ENCODE measurements at regions not wholly inside any gene's neighbourhood (a gene's known extent, or its start where the extent isn't known, plus 50 kb on each side); places are given as distances from the start of the nearest gene placed in this dataset.

DNA sequence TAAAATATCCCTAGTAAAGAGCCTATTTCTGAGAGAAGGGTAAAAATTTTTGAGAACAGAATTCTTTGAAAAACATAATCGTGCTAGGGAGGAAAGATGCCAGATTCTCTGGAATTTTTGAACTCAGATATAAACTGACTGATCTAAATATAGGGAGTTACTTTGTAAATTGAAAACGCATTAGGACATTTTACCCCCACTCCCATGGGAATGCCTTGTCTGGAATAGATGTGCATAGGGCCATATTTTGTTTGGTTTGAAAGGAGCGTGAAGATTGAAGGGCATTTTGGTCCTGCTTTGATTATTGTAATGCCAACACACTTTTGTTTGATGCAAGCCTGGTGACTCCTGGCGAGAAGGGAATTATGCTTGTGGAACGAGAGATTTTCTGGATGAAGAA, 158.7 kb upstream of the DPP10 start:
- H3K27ac ChIP-seq (replicated peaks; ENCODE audit: low read length), result no peak overlapping the region
- H2BK120ac ChIP-seq (ENCODE audit: low read depth, low read length), result no peak overlapping the region
- no peak overlapping the region for H3K14ac ChIP-seq (ENCODE audit: low read length)
- H3K4me3 ChIP-seq (ENCODE audit: low read length in 2 of 2), result no peak overlapping the region
- no peak overlapping the region for H3K9ac ChIP-seq (ENCODE audit: low read depth, low read length, poor library complexity)
- no peak overlapping the region for H2BK12ac ChIP-seq (ENCODE audit: low read length)
- no peak overlapping the region for H3K18ac ChIP-seq (ENCODE audit: low read length)
- no peak overlapping the region for H3K4me2 ChIP-seq (ENCODE audit: insufficient read depth, low read length, poor library complexity, severe bottlenecking)
- no peaks in the 10 kb centered on the region for H3K27me3 ChIP-seq (ENCODE audit: control insufficient read depth in 3 of 3, insufficient read depth in 3 of 3, low read depth in 1 of 3, low read length in 3 of 3)
- no peaks in the 10 kb centered on the region for H3K79me1 ChIP-seq (ENCODE audit: low read depth, low read length)
- H3K23ac ChIP-seq (ENCODE audit: low read depth, low read length, poor library complexity), result no peak overlapping the region
- no peak for DNase-seq (ENCODE audit: low spot score)
- H3K9me3 ChIP-seq (replicated peaks in 1 of 2; ENCODE audit: control insufficient read depth in 2 of 2, insufficient read depth in 1 of 2, low read depth in 1 of 2, low read length in 2 of 2), result no peaks in the 10 kb centered on the region
- no peak overlapping the region for H4K91ac ChIP-seq (ENCODE audit: low read depth, low read length, poor library complexity)
- WGBS, 2 donors (ENCODE audit: extremely low coverage in 2 of 2, insufficient read length in 2 of 2, insufficient replicate concordance in 1 of 2), result no CpG with 5 or more reads among the region's 5 CpGs
- no peak overlapping the region for H3K4ac ChIP-seq (ENCODE audit: low read length)
- H3K4me1 ChIP-seq (ENCODE audit: control insufficient read depth in 2 of 2, insufficient read depth in 1 of 2, low read depth in 1 of 2, low read length in 2 of 2), result no peaks in the 10 kb centered on the region
- H4K8ac ChIP-seq (ENCODE audit: low read depth, low read length), result no peak overlapping the region
- no peak overlapping the region for H2AFZ ChIP-seq (ENCODE audit: low read length)
- H2BK15ac ChIP-seq (ENCODE audit: low read length), result no peak overlapping the region
- no peaks in the 10 kb centered on the region for H3K36me3 ChIP-seq (replicated peaks in 1 of 2; ENCODE audit: control insufficient read depth in 2 of 2, insufficient read depth in 2 of 2, low read length in 2 of 2)
- no peak overlapping the region for H2BK5ac ChIP-seq (ENCODE audit: low read length)
- no peak overlapping the region for H2AK5ac ChIP-seq (ENCODE audit: low read depth, low read length)

DNA sequence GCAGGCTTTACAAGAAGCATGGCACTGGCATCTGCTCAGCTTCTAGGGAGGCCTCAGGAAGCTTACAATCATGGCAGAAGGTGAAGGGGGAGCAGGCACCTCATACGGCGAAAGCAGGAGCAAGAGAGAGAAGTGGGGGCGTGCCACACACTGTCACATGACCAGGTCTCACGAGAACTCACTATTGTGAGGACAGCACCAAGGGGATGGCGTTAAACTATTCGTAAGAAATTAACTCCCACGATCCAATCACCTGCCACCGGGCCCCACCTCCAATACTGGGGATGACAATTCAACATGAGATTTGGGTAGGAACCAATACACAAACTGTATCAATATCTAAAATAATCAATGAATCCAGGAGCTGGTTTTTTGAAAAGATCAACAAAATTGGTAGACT, 156.0 kb upstream of the DPP10 start:
- no peaks in the 10 kb centered on the region for H3K9me3 ChIP-seq (replicated peaks in 1 of 2; ENCODE audit: control insufficient read depth in 2 of 2, insufficient read depth in 1 of 2, low read depth in 1 of 2, low read length in 2 of 2)

DNA sequence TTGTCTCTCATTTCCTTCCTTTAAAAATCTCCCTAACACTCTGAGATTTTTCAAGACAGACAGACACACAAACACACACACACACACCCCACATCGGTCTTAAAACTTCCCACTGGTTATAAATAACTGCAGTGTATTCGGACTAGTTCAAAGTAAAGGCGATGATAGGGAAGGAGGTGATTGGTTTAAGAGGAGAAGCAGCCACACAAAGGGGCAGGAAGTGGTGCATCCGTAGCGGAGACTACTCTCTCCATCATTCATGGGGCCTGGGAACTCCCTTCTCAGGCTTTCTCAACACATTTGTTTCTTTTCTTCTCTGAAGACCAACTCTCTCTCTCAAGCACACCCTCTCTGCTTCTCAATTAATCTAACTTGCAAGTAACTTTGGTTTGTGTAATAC, 149.1 kb upstream of the DPP10 start:
- H3K4ac ChIP-seq (ENCODE audit: low read length), result no peak overlapping the region
- no peak overlapping the region for H3K27ac ChIP-seq (replicated peaks; ENCODE audit: low read length)
- no peak overlapping the region for H3K4me3 ChIP-seq (ENCODE audit: low read length in 2 of 2)
- H2BK120ac ChIP-seq (ENCODE audit: low read depth, low read length), result no peak overlapping the region
- H3K18ac ChIP-seq (ENCODE audit: low read length), result no peak overlapping the region
- no peak overlapping the region for H3K4me2 ChIP-seq (ENCODE audit: insufficient read depth, low read length, poor library complexity, severe bottlenecking)
- H2BK15ac ChIP-seq (ENCODE audit: low read length), result no peak overlapping the region
- H3K9ac ChIP-seq (ENCODE audit: low read depth, low read length, poor library complexity), result no peak overlapping the region
- H2BK12ac ChIP-seq (ENCODE audit: low read length), result no peak overlapping the region
- no peaks in the 10 kb centered on the region for H3K27me3 ChIP-seq (ENCODE audit: control insufficient read depth in 3 of 3, insufficient read depth in 3 of 3, low read depth in 1 of 3, low read length in 3 of 3)
- H3K79me1 ChIP-seq (ENCODE audit: low read depth, low read length), result no peaks in the 10 kb centered on the region
- no peak overlapping the region for H4K91ac ChIP-seq (ENCODE audit: low read depth, low read length, poor library complexity)
- no peak for DNase-seq (ENCODE audit: low spot score)
- peaks cover 0 to 9% of the 10 kb centered on the region in 2 donors for H3K4me1 ChIP-seq (ENCODE audit: control insufficient read depth in 2 of 2, insufficient read depth in 1 of 2, low read depth in 1 of 2, low read length in 2 of 2)
- no peak overlapping the region for H2AFZ ChIP-seq (ENCODE audit: low read length)
- no peak overlapping the region for H2BK5ac ChIP-seq (ENCODE audit: low read length)
- H3K9me3 ChIP-seq (replicated peaks in 1 of 2; ENCODE audit: control insufficient read depth in 2 of 2, insufficient read depth in 1 of 2, low read depth in 1 of 2, low read length in 2 of 2), result no peaks in the 10 kb centered on the region
- no peak overlapping the region for H2AK5ac ChIP-seq (ENCODE audit: low read depth, low read length)
- no peaks in the 10 kb centered on the region for H3K36me3 ChIP-seq (replicated peaks in 1 of 2; ENCODE audit: control insufficient read depth in 2 of 2, insufficient read depth in 2 of 2, low read length in 2 of 2)
- no CpG with 5 or more reads among the region's 5 CpGs for WGBS, 2 donors (ENCODE audit: extremely low coverage in 2 of 2, insufficient read length in 2 of 2, insufficient replicate concordance in 1 of 2)
- no peak overlapping the region for H3K23ac ChIP-seq (ENCODE audit: low read depth, low read length, poor library complexity)
- no peak overlapping the region for H3K14ac ChIP-seq (ENCODE audit: low read length)
- no peak overlapping the region for H4K8ac ChIP-seq (ENCODE audit: low read depth, low read length)

More for the DNA sequence above, 156.0 kb upstream of the DPP10 start:
- Histone ChIP-seq H3K27me3 (ENCODE audit: control insufficient read depth in 3 of 3, insufficient read depth in 3 of 3, low read depth in 1 of 3, low read length in 3 of 3) (no peaks in the 10 kb centered on the region), H4K91ac (ENCODE audit: low read depth, low read length, poor library complexity) (no peak overlapping the region), H3K9ac (ENCODE audit: low read depth, low read length, poor library complexity) (no peak overlapping the region), H3K18ac (ENCODE audit: low read length) (no peak overlapping the region), H3K36me3 (replicated peaks in 1 of 2; ENCODE audit: control insufficient read depth in 2 of 2, insufficient read depth in 2 of 2, low read length in 2 of 2) (no peaks in the 10 kb centered on the region), H3K4me1 (ENCODE audit: control insufficient read depth in 2 of 2, insufficient read depth in 1 of 2, low read depth in 1 of 2, low read length in 2 of 2) (no peaks in the 10 kb centered on the region), H2AK5ac (ENCODE audit: low read depth, low read length) (no peak overlapping the region), H2BK12ac (ENCODE audit: low read length) (no peak overlapping the region), H2AFZ (ENCODE audit: low read length) (no peak overlapping the region), H2BK15ac (ENCODE audit: low read length) (no peak overlapping the region), H2BK5ac (ENCODE audit: low read length) (no peak overlapping the region), H3K4ac (ENCODE audit: low read length) (no peak overlapping the region), H3K23ac (ENCODE audit: low read depth, low read length, poor library complexity) (no peak overlapping the region), H3K27ac (replicated peaks; ENCODE audit: low read length) (no peak overlapping the region), H3K79me1 (ENCODE audit: low read depth, low read length) (no peaks in the 10 kb centered on the region), H3K4me3 (ENCODE audit: low read length in 2 of 2) (no peak overlapping the region), H3K4me2 (ENCODE audit: insufficient read depth, low read length, poor library complexity, severe bottlenecking) (no peak overlapping the region), H2BK120ac (ENCODE audit: low read depth, low read length) (no peak overlapping the region), H4K8ac (ENCODE audit: low read depth, low read length) (no peak overlapping the region), H3K14ac (ENCODE audit: low read length) (no peak overlapping the region)
- no peak for DNase-seq (ENCODE audit: low spot score)
- WGBS, 2 donors (ENCODE audit: extremely low coverage in 2 of 2, insufficient read length in 2 of 2, insufficient replicate concordance in 1 of 2), result no CpG with 5 or more reads among the region's 8 CpGs

GRCh38 chr2:114294741-114295140, 147.7 kb upstream of the DPP10 start:
- Histone ChIP-seq H2AFZ (ENCODE audit: low read length) (no peak overlapping the region), H2BK120ac (ENCODE audit: low read depth, low read length) (no peak overlapping the region), H3K9ac (ENCODE audit: low read depth, low read length, poor library complexity) (no peak overlapping the region), H3K18ac (ENCODE audit: low read length) (no peak overlapping the region), H2BK12ac (ENCODE audit: low read length) (no peak overlapping the region), H3K27ac (replicated peaks; ENCODE audit: low read length) (no peak overlapping the region), H4K91ac (ENCODE audit: low read depth, low read length, poor library complexity) (no peak overlapping the region), H3K36me3 (replicated peaks in 1 of 2; ENCODE audit: control insufficient read depth in 2 of 2, insufficient read depth in 2 of 2, low read length in 2 of 2) (no peaks in the 10 kb centered on the region), H3K9me3 (replicated peaks in 1 of 2; ENCODE audit: control insufficient read depth in 2 of 2, insufficient read depth in 1 of 2, low read depth in 1 of 2, low read length in 2 of 2) (no peaks in the 10 kb centered on the region), H2BK5ac (ENCODE audit: low read length) (no peak overlapping the region), H3K27me3 (ENCODE audit: control insufficient read depth in 3 of 3, insufficient read depth in 3 of 3, low read depth in 1 of 3, low read length in 3 of 3) (no peaks in the 10 kb centered on the region), H4K8ac (ENCODE audit: low read depth, low read length) (no peak overlapping the region), H3K79me1 (ENCODE audit: low read depth, low read length) (no peaks in the 10 kb centered on the region), H3K4me1 (ENCODE audit: control insufficient read depth in 2 of 2, insufficient read depth in 1 of 2, low read depth in 1 of 2, low read length in 2 of 2) (peaks cover 0 to 9% of the 10 kb centered on the region in 2 donors), H3K4ac (ENCODE audit: low read length) (no peak overlapping the region), H2BK15ac (ENCODE audit: low read length) (no peak overlapping the region), H3K23ac (ENCODE audit: low read depth, low read length, poor library complexity) (no peak overlapping the region), H3K4me3 (ENCODE audit: low read length in 2 of 2) (no peak overlapping the region), H3K14ac (ENCODE audit: low read length) (no peak overlapping the region), H2AK5ac (ENCODE audit: low read depth, low read length) (no peak overlapping the region), H3K4me2 (ENCODE audit: insufficient read depth, low read length, poor library complexity, severe bottlenecking) (no peak overlapping the region)
- WGBS, 2 donors (ENCODE audit: extremely low coverage in 2 of 2, insufficient read length in 2 of 2, insufficient replicate concordance in 1 of 2), result no CpG with 5 or more reads among the region's 6 CpGs
- no peak for DNase-seq (ENCODE audit: low spot score)

All from neuronal stem cell (in vitro differentiated cells).